ENCODE measurements at regions not wholly inside any gene's neighbourhood (a gene's known extent, or its start where the extent isn't known, plus 50 kb on each side); places are given as distances from the start of the nearest gene placed in this dataset.
"Not testable (repeated sequence)": the region's sequence is repeated elsewhere in the genome, so short reads cannot be mapped to it uniquely, and the experiment has no call there.

DNA sequence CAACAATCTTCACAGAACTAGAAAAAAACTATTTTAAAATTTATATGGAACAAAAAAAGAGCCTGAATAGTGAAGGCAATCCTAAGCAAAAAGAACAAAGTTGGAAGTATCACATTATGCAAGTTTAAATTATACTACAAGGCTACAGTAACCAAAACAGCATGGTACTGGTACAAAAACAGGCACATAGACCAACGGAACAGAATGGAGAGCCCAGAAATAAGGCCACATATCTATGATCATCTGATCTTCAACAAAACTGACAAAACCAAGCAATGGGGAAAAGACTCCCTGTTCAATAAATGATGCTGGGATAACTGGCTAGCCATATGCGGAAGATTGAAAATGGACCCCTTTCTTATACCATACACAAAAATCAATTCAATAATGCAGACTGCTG lies 74.4 kb upstream of the RTN4 start:
- DNase-seq (ENCODE audit: low read depth in 4 of 4, low spot score in 3 of 4), result not testable (repeated sequence)

DNA sequence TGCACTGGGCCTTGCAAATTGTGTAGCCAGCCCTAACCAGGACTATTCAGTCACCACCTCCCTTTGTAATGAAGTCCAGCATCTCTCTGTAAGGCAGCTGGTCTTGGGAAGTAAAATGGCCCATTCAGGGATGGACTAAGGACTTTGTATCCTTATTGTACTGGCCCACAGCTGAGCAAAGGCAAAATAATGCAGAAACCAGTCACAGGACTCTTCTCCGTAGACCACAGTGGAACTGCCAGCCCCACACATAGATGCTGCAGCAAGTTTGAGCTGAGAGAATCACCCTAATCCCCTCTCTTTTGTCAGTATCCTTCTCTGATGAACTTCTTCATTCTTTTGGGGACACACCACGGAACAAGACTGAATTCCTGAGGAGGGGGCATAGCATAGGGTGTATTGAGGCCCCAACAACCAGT lies 73.6 kb upstream of the RTN4 start:
- no peak for DNase-seq (ENCODE audit: low read depth in 4 of 4, low spot score in 3 of 4)

DNA sequence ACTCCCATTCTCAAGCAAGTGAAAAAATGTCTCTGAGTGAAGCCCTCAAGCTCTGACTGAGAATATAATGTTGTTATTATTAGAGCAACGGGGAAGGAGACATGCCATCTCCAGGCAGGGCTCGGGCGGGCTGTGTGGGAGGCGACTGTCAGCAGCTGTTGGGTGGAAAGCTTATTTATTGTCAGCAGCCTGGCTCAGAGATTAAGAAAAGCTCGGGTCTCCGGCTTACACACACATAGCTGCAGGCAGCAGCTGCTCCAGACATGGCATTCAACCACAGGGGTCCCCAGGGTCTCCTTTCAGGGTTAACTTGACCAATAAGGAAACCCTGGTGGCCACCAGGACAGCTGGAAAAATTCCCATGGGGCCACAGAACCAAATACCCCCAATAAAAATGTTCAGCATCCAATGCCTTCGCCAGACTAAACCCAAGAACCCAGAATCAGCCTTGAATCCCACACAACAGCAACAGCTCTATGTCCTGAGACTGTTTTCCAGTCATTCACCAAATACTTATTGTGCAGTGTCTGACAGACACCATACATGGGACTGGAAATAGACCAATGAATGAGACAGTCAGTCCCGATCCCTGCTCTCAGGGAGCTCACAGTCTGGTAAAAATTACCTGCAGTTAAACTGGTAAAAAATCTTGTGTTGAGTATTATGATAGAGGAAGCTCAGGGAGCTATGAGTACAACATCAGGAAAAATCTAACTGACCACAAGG lies 70.5 kb upstream of the RTN4 start:
- DNase-seq (ENCODE audit: low read depth in 4 of 4, low spot score in 3 of 4), result peak in 2 of 4 donors; percentile 51 to 62

DNA sequence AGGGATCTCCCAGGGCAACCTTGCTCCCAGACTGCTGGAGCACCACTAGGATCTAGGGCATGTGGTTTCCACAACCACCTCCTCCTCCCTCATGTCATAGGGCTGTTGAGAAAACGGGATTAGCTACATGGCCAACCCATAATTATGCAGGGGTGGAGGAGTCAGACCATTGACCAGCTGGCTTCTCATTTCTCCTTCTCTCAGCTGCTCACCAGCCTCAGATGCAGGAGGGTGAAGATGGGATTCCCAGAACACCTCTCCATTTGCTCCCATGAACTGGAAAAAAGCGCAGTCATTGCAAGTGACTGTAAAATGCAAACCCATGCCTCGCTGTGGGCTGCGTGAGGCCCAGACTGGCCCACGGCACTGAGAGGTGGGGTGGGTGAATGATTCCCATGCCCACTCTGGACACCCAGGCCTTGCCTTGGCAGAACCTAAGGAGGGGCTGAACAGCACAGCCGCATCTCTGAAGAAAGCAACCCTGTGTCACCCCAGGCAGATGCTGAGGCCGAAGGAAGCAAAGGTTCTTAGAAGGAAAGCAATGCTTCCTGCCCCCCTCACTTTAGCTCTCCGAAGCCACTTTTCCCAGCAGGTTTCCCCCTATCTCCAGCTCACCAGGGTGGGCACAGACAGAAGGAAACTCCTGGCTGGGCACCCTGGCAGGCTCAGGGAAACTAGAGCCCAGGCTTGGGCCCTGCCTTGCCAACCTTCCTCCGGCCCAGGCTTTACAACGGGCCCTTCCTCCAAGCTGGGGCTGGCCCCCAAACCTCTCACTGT lies 69.6 kb upstream of the RTN4 start:
- no peak for DNase-seq (ENCODE audit: low read depth in 4 of 4, low spot score in 3 of 4)

DNA sequence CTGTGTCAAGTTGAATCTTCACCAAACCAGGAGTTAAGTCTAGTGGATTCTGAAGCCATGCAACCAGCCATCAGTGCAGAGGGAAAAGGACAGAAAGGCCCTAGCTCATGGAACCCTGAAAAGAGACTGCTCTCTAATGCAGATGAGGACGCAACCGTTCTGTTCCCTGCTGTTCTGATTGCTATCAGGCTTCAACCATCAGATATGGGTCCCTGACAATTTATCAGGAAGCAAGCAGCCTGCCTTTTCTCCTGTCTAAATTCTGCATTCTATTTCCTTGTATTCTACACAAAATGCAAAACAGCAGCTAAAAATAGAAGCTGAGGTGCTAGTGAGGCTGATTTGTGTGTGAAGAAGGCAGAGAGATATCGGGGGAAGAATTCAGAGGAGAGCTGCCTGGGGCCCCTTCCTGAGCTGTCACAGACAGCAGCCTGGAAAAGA lies 68.4 kb upstream of the RTN4 start:
- DNase-seq (ENCODE audit: low read depth in 4 of 4, low spot score in 3 of 4), result no peak

DNA sequence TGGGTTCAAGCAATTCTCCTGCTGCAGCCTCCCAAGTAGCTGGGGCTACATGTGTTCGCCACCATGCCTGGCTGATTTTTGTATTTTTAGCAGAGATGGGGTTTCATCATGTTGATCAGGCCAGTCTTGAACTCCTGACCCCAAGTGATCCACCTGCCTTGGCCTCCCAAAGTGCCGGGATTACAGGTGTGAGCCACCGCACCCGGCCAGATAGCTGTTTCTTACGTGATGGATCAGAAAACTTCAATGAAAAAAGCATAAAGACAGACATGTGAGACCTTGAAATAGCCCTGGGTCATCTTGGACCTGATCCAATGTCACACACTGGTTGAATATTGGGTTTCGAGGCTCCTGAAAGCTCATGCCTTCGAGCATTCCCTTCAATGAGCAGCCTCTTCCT lies 66.7 kb upstream of the RTN4 start:
- no peak for DNase-seq (ENCODE audit: low read depth in 4 of 4, low spot score in 3 of 4)

DNA sequence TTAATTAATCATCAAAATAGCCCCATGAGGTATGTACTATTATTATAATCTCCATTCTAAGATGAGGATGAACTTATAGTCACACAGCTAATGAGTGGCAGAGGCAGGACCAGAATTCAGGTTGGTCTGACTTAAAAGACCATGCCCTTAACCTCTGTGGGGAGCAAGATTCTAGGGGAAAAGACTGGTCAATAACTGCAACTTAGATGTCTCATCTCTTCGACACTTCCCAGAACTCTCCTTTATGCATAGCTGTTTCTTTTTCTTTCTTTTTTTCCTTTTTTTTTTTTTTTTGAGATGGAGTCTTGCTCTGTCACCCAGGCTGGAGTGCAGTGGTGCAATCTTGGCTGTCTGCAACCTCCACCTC lies 66.3 kb upstream of the RTN4 start:
- DNase-seq (ENCODE audit: low read depth in 4 of 4, low spot score in 3 of 4), result no peak

DNA sequence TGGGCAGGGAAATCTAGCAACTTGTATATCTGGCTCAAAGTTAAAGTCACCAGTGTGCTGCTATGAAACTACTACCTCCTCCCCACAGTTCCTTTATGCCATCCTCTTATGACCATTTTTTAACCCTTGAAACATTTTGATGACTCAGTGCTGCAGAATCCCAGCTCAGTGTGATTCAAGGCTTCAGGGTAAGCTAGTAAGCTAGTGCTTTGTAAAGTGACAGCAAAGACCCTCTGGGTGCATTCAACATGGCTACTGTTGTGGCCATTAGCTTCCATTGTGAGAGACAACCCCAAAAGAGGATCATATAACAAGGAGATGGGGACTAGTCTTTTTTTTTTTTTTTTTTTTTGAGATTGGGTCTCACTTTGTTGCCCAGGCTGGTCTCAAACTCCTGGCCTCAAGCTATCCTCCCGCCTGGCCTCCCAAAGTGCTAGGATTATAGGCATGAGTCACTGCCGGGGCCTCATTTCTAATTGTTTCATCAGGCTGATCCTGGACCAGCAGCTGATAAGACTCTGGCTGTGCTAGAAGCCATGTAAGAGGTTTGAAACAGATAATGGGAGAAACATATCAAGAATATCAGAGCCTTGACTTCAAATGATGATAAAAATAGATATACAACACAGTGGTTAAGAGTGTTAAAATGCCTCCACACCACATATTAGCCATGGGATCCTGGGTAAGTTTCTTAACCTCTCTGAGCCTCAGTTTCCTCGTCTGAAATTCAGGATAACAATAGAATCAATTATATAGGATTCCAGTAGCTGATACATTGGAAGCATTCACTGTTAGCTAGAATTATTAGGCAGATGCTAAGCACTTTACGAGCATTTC lies 65.7 kb upstream of the RTN4 start:
- DNase-seq (ENCODE audit: low read depth in 4 of 4, low spot score in 3 of 4), result no peak

DNA sequence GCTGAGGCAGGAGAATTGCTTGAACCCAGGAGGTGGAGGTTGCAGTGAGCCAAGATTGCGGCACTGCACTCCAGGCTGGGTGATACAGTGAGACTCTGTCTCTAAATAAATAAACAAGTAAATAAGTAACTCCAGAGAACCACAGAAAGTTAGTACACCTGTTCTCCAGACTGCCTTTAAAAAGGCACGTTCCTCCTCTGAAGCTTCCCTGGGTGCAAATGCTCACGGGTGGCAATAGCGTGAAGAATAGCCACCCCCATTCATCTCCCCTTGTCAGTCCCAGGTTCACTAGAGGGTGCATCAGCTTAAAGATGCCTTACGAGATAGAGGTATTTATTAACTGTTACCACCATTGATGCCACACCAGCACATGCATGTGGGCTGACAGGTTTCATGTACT lies 64.3 kb upstream of the RTN4 start:
- DNase-seq (ENCODE audit: low read depth in 4 of 4, low spot score in 3 of 4), result no peak

DNA sequence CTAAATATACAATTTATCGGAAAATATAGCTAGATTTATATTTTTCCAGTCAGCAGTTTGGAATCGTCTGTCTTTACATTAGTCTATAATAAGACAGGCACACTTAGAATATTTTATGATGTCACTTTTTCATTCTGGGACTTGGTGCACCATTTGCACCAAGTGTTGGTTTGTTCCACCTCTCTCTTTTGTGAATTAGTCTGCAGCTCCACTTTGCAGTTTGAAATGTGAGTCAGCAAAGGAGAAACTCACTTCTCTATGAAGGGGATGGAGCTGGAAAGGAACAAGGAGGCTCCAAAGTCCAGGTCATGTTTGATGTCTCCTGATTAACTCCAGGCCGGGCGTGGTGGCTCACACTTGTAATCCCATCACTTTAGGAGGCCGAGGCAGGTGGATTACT lies 63.8 kb upstream of the RTN4 start:
- no peak for DNase-seq (ENCODE audit: low read depth in 4 of 4, low spot score in 3 of 4)

DNA sequence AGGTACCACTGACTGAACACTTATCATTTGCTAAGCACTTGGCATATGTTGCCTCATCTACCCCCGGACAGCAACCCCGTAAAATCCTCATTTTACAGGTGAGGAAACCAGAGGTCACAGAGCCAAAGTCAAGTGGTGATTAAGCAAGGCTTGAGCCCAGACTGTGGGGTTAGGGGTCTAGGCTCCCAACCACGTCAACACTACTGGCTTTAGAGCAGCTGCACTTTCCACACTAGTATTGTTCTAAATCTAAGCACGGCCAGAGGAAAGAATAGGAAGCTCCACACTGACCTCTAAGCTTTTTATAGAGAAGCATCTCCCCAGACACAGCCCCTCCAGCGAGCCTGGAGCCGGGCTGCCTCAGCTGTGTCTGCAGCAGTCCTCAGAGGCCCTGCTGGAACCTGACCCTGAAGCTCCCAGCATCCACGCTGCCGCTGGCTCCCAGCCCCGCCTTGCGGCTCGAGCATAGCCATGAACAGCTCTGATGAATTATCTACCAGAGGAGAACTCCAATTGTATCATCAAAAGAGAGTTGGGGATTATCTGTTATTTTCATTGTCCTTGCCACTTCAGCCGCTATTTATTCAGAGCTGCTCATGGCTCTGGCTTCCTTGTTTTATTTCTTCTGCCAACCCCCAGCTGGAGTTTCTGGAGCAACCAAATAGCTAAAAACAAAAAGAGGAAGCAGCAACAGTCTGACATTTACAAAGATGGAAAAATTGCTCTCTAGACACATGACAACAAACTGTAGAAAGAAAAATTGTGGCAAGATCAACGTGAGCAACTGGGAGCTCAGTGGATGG lies 62.2 kb upstream of the RTN4 start:
- DNase-seq (ENCODE audit: low read depth in 4 of 4, low spot score in 3 of 4), result no peak

DNA sequence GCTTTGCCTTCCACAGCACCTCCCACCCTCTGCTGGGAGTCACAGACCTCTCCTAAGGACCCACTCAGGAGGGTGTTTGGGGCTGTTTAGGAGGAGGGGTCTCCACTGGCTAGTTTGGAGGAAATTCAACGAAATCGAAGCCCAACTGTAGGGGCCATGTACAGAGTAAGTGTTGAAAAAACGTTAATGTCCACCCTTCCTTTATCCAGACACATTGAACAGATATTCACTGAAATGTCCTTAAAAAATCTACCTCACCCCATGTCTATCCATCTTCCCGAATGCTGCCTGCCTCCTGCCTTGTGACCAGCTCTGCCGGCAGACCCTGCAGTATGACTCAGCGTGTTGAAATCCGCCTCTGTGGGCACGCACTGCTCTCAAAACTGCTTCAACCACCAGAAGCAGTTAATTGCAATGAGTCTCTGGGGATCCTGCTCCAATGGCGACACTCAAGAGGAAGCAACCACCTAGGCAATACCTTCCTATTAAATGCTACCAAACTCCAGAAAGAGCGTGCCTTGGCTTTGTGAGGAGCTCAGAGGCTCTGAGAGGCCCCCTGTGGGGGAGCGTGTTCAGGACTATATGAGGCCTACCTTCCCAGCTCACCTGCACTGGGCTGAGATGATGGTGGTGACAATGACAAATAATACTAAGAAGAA lies 61.4 kb upstream of the RTN4 start:
- no peak for DNase-seq (ENCODE audit: low read depth in 4 of 4, low spot score in 3 of 4)

DNA sequence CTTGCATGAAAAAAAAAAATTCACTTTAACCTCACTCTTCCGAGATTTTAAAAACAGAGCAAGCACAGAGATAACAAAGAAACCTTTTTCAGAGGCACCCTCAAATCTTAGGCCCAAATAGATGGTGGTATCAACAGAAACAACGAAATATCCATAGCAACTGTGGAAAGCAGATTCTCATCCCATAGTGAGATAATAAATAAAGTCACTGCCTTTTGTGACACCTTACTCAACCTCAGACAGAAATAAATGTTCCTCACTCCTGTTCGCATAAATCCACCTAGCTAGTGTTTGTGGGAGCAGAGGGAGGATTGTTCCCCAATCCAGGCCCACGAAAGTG lies 60.9 kb upstream of the RTN4 start:
- no peak for DNase-seq (ENCODE audit: low read depth in 4 of 4, low spot score in 3 of 4)

DNA sequence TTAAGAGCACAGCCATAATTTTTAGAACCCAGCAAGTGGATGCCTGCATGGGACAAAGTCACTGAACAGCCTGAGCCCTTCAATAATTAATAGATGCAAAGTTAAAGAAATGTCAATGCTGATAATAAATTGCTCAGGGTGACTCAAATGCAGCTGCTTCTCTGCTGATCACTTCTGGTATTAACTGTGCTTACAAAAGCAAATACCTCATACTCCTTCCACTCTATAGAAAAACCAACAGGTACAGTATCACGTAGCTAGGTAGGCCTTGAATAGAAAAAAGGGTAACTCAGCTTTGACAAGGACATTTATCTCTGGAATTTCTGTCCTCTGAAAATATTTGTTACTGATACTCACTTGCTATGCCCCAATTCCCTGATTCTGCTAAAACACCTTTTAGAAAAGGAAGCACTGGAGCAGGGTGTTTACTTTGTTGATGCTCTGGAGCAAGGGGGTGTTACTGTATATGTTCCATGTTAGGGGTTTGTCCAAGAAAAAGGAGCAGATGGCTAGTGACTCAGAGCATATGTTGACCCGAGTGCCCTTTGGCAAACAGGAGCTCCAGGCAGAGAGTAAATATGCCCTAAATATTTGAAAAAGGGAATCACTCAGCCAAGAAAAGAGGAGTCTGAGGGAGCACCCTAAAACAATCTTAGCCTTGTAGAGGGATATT lies 59.1 kb upstream of the RTN4 start:
- DNase-seq (ENCODE audit: low read depth in 4 of 4, low spot score in 3 of 4), result no peak

DNA sequence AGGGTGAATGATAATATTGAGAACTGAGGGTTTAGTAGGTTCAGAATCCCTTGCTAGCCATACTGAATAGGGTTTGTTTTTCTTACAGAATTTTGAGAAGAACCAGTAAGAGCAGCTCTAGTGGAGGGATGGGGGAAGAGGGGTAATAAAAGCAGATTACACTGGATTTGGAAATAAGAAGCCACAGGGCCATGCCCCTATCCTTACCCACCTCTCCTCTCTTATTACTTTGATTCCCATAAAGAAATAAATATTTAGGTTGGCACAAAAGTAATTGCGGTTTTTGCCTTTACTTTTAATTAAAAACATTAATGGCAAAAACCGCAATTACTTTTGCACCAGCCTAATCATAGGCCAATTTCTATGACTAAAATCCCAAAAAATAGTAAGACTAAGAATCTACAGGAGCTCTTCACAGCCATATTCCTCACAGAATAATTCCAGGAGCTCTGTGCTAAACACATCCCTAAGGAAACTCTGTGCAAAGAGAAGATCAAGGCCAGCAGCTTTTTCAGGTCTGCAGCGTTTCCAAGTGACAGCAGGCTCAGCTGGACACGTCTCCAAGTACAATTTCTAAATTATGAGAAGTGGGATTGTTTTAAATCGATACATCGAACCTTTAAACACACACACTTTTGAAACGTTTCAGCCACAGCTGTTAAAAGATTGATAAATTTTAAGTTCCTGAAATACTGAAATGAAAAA lies 58.4 kb upstream of the RTN4 start:
- DNase-seq (ENCODE audit: low read depth in 4 of 4, low spot score in 3 of 4), result no peak

DNA sequence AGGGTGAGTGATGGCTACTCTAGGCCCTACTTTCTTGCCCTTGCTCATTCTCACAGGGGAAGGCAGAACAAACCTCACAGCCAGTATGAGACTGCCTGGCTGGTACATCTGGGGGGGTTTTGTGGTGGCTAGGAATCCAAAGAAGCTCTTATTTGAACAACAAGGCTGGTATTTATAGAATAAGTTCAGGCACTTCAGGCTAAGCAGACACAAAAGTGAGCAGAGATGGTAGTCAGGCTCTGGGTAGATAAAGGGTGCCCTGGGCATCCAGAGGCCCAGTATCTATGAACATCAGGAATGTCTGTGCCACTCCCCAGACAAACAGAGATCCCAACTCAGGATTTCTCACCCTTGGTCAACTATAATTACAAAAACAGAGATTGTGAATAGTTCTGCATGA lies 57.2 kb upstream of the RTN4 start:
- no peak for DNase-seq (ENCODE audit: low read depth in 4 of 4, low spot score in 3 of 4)

DNA sequence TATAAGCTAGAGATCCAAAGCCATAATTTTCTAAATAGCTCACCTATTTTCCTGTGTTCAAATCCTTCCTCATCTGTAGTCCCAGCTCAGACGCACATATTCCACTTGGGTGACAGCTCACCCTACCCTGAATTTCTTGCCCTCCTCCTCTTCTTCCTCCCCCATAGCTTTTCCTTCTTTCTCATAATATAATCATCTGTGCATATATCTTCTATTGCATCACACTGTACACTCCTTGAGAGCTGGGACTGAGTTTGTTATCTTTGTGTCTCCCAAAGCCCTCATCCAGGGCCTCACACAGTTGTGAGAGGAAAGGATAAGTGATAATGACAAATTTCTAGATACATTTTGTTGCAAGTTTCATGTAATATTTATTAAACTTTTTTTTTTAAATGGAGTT lies 55.9 kb upstream of the RTN4 start:
- DNase-seq (ENCODE audit: low read depth in 4 of 4, low spot score in 3 of 4), result no peak

DNA sequence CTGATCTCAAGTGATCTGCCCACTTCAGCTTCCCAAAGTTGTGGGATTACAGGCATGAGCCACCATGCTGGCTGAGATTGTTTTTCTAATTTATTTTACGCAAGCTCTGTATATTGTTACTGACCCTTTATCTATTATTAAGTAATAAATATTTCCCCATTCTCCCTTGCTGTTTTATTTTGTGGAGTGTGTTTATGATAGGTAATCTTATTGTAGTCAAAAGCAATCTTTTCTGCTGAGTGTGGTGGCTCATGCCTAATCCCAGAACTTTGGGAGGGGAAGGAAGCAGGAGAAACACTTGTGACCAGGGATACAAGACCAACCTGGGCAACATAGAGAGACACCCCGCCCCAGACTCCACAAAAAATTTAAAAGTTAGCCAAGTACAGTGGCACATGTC lies 55.2 kb upstream of the RTN4 start:
- DNase-seq (ENCODE audit: low read depth in 4 of 4, low spot score in 3 of 4), result no peak

DNA sequence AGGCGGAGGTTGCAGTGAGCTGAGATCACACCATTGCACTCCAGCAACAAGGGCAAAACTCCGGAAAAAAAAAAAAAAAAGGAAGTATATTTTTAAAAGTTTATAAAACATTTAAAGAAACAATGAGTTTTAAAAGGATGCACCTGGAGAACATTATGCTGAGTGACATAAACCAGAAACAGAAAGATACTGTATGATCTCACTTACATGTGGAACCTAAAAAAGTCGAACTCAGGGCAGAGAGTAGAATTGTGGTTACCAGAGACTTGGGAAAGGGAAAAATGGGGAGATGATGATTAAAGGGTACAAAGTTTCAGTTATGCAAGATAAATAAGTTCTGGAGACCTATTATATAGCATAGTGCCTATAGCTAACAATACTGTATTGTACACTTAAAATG lies 52.8 kb upstream of the RTN4 start:
- DNase-seq (ENCODE audit: low read depth in 4 of 4, low spot score in 3 of 4), result no peak

All from left renal pelvis (tissue), 4 donors.